ENCODE measurements at regions not wholly inside any gene's neighbourhood (a gene's known extent, or its start where the extent isn't known, plus 50 kb on each side); places are given as distances from the start of the nearest gene placed in this dataset.

GRCh38 chr1:5721634-5722215, 270.5 kb downstream of the NPHP4 start:
- 83% methylated on average over 3 of the region's 3 CpGs for WGBS (ENCODE audit: insufficient coverage)
- DNase-seq: no peak
- Histone ChIP-seq H3K27me3 (ENCODE audit: control insufficient read depth in 2 of 2, insufficient read depth in 2 of 2, low read length in 2 of 2) (no peaks in the 10 kb centered on the region), H3K79me2 (ENCODE audit: insufficient read depth, low read length) (no peaks in the 10 kb centered on the region), H4K20me1 (ENCODE audit: insufficient read depth, low read length) (no peaks in the 10 kb centered on the region), H3K27ac (ENCODE audit: low read depth in 1 of 2, low read length in 2 of 2) (no peak overlapping the region), H3K36me3 (replicated peaks in 1 of 2; ENCODE audit: control insufficient read depth in 1 of 2, insufficient read depth in 2 of 2, low read length in 2 of 2) (no peaks in the 10 kb centered on the region), H3K9ac (ENCODE audit: insufficient read depth, low read length, poor library complexity, severe bottlenecking) (no peak overlapping the region), H3K4me3 (replicated peaks in 1 of 3; ENCODE audit: low read depth in 2 of 3, low read length in 3 of 3) (no peak overlapping the region), H3K9me3 (replicated peaks in 1 of 2; ENCODE audit: control insufficient read depth in 1 of 2, insufficient read depth in 1 of 2, low read length in 2 of 2) (no peaks in the 10 kb centered on the region), H2AFZ (ENCODE audit: insufficient read depth, low read depth, low read length, poor library complexity, severe bottlenecking) (no peak overlapping the region), H3K4me1 (ENCODE audit: control insufficient read depth in 1 of 2, insufficient read depth in 2 of 2, low read length in 2 of 2) (no peaks in the 10 kb centered on the region), H3K4me2 (replicated peaks; ENCODE audit: extremely low read depth, low read length, poor library complexity, severe bottlenecking) (no peak overlapping the region)
- TF ChIP-seq, protein P1, sequence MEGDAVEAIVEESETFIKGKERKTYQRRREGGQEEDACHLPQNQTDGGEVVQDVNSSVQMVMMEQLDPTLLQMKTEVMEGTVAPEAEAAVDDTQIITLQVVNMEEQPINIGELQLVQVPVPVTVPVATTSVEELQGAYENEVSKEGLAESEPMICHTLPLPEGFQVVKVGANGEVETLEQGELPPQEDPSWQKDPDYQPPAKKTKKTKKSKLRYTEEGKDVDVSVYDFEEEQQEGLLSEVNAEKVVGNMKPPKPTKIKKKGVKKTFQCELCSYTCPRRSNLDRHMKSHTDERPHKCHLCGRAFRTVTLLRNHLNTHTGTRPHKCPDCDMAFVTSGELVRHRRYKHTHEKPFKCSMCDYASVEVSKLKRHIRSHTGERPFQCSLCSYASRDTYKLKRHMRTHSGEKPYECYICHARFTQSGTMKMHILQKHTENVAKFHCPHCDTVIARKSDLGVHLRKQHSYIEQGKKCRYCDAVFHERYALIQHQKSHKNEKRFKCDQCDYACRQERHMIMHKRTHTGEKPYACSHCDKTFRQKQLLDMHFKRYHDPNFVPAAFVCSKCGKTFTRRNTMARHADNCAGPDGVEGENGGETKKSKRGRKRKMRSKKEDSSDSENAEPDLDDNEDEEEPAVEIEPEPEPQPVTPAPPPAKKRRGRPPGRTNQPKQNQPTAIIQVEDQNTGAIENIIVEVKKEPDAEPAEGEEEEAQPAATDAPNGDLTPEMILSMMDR (IDR thresholded peaks at IDR 0.05): no peak
- Mint-ChIP-seq H3K36me3 (no peaks in the 10 kb centered on the region), H3K27ac (no peak overlapping the region), H3K27me3 (ENCODE audit: low read depth in 3 of 3) (peaks cover 12 to 24% (median 19%) of the 10 kb centered on the region in 3 donors), H3K4me3 (no peak overlapping the region), H3K4me1 (peaks cover 8% of the 10 kb centered on the region), H3K9me3 (peaks cover 0 to 2% (median 0%) of the 10 kb centered on the region in 7 donors)
- intact Hi-C loops (cut with micrococcal nuclease): no loop called here

GRCh38 chr1:5720936-5721335, 271.3 kb downstream of the NPHP4 start:
- no peaks in the 10 kb centered on the region for H3K79me2 ChIP-seq (ENCODE audit: insufficient read depth, low read length)
- H3K9me3 ChIP-seq (replicated peaks in 1 of 2; ENCODE audit: control insufficient read depth in 1 of 2, insufficient read depth in 1 of 2, low read length in 2 of 2): no peaks in the 10 kb centered on the region
- no peak for DNase-seq
- H3K9ac ChIP-seq (ENCODE audit: insufficient read depth, low read length, poor library complexity, severe bottlenecking): no peak overlapping the region
- no peak overlapping the region for H3K4me3 ChIP-seq (replicated peaks in 1 of 3; ENCODE audit: low read depth in 2 of 3, low read length in 3 of 3)
- H3K4me3 Mint-ChIP-seq: no peak overlapping the region
- no peak overlapping the region for H3K4me2 ChIP-seq (replicated peaks; ENCODE audit: extremely low read depth, low read length, poor library complexity, severe bottlenecking)
- H3K36me3 Mint-ChIP-seq: no peaks in the 10 kb centered on the region
- H3K27ac ChIP-seq (ENCODE audit: low read depth in 1 of 2, low read length in 2 of 2): no peak overlapping the region
- H2AFZ ChIP-seq (ENCODE audit: insufficient read depth, low read depth, low read length, poor library complexity, severe bottlenecking): no peak overlapping the region
- peaks cover 17 to 29% (median 25%) of the 10 kb centered on the region in 3 donors for H3K27me3 Mint-ChIP-seq (ENCODE audit: low read depth in 3 of 3)
- H3K4me1 Mint-ChIP-seq: peaks cover 8% of the 10 kb centered on the region
- intact Hi-C loops (cut with micrococcal nuclease): no loop called here
- TF ChIP-seq, protein P1 (IDR thresholded peaks at IDR 0.05): no peak
- no peaks in the 10 kb centered on the region for H4K20me1 ChIP-seq (ENCODE audit: insufficient read depth, low read length)
- no peak overlapping the region for H3K27ac Mint-ChIP-seq
- H3K27me3 ChIP-seq (ENCODE audit: control insufficient read depth in 2 of 2, insufficient read depth in 2 of 2, low read length in 2 of 2): no peaks in the 10 kb centered on the region
- peaks cover 0 to 5% (median 2%) of the 10 kb centered on the region in 7 donors for H3K9me3 Mint-ChIP-seq
- H3K4me1 ChIP-seq (ENCODE audit: control insufficient read depth in 1 of 2, insufficient read depth in 2 of 2, low read length in 2 of 2): no peaks in the 10 kb centered on the region
- no peaks in the 10 kb centered on the region for H3K36me3 ChIP-seq (replicated peaks in 1 of 2; ENCODE audit: control insufficient read depth in 1 of 2, insufficient read depth in 2 of 2, low read length in 2 of 2)
- WGBS (ENCODE audit: insufficient coverage): 88% methylated on average over 1 of the region's 4 CpGs
